ENCODE measurements at regions not wholly inside any gene's neighbourhood (a gene's known extent, or its start where the extent isn't known, plus 50 kb on each side); places are given as distances from the start of the nearest gene placed in this dataset.

DNA sequence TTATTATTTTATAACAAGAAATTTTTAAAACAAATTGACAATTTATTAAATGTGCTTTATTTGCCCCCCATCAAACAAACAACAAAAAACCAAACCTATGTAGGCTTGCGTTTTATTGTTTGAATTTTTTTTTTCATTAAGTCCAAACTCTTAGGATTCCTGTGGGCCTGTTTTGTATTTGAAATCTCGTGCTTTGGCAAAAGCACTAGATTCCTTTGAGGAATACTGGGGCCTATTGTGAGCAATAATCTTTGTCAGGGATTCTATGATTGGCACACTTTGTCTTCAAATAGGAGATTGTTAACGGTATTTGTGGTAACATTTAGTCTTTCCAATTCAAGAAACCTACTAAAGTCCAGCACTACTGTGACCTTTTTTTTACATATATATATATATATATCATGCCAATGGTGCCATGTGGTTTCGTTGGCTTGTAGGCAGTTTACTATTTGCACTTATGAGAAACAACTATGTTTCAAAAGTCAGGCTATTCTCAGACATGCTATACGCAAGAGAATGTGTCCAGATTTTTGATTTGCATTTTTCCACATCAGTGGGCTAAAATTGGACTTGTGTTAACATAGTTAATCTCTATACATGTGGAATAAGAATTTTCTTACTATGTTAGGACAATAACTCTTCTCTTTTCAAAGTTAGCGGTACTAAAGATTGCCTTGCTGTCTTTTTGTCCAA lies 70.4 kb upstream of the GREM2 start:
- TF ChIP-seq EP300 (IDR thresholded peaks at IDR 0.05; ENCODE audit: low read length), result no peak
- TF ChIP-seq ZNF764 (CRISPR knock-in tag; IDR thresholded peaks at IDR 0.05; ENCODE audit: low read depth), result no peak
- no peak for TF ChIP-seq KDM1A (IDR thresholded peaks at IDR 0.05)
- TF ChIP-seq, protein P1, sequence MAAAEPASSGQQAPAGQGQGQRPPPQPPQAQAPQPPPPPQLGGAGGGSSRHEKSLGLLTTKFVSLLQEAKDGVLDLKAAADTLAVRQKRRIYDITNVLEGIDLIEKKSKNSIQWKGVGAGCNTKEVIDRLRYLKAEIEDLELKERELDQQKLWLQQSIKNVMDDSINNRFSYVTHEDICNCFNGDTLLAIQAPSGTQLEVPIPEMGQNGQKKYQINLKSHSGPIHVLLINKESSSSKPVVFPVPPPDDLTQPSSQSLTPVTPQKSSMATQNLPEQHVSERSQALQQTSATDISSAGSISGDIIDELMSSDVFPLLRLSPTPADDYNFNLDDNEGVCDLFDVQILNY (CRISPR knock-in tag; IDR thresholded peaks at IDR 0.05), result no peak
- TF ChIP-seq, protein P2, sequence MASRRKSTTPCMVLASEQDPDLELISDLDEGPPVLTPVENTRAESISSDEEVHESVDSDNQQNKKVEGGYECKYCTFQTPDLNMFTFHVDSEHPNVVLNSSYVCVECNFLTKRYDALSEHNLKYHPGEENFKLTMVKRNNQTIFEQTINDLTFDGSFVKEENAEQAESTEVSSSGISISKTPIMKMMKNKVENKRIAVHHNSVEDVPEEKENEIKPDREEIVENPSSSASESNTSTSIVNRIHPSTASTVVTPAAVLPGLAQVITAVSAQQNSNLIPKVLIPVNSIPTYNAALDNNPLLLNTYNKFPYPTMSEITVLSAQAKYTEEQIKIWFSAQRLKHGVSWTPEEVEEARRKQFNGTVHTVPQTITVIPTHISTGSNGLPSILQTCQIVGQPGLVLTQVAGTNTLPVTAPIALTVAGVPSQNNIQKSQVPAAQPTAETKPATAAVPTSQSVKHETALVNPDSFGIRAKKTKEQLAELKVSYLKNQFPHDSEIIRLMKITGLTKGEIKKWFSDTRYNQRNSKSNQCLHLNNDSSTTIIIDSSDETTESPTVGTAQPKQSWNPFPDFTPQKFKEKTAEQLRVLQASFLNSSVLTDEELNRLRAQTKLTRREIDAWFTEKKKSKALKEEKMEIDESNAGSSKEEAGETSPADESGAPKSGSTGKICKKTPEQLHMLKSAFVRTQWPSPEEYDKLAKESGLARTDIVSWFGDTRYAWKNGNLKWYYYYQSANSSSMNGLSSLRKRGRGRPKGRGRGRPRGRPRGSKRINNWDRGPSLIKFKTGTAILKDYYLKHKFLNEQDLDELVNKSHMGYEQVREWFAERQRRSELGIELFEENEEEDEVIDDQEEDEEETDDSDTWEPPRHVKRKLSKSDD (conservative IDR thresholded peaks at IDR 0.05; ENCODE audit: low read length), result no peak
- TF ChIP-seq POLR3A (IDR thresholded peaks at IDR 0.05; ENCODE audit: borderline replicate concordance, extremely low read depth, insufficient read depth, insufficient read length), result no peak
- TF ChIP-seq, protein P3, sequence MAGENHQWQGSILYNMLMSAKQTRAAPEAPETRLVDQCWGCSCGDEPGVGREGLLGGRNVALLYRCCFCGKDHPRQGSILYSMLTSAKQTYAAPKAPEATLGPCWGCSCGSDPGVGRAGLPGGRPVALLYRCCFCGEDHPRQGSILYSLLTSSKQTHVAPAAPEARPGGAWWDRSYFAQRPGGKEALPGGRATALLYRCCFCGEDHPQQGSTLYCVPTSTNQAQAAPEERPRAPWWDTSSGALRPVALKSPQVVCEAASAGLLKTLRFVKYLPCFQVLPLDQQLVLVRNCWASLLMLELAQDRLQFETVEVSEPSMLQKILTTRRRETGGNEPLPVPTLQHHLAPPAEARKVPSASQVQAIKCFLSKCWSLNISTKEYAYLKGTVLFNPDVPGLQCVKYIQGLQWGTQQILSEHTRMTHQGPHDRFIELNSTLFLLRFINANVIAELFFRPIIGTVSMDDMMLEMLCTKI (IDR thresholded peaks at IDR 0.05; ENCODE audit: partially characterized antibody), result no peak
- TF ChIP-seq ESRRA (IDR thresholded peaks at IDR 0.05; ENCODE audit: borderline replicate concordance, low read depth), result no peak
- TF ChIP-seq ZNF23 (CRISPR knock-in tag; IDR thresholded peaks at IDR 0.05), result no peak

Data from K562 (cell line).